ENCODE measurements at regions not wholly inside any gene's neighbourhood (a gene's known extent, or its start where the extent isn't known, plus 50 kb on each side); places are given as distances from the start of the nearest gene placed in this dataset.

DNA sequence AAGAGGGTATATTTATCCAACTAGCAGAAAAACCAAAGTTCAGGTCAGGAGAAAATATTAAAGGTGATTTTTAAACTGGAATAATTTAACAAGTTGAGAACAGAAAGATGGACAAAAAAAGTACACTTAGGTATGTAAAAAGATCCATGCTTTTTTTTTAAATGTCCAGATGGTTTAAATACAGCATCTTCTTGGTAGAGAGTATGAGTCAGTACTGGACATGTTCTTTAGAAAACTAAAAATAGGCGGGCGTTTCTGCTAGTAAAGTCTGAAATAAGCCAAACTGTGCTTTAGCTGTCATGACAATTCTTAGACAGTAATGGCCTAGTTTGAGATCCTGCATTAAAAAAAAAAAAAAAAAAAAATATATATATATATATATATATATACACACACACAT lies 255.9 kb upstream of the ST8SIA4 start:
- Mint-ChIP-seq H3K4me3 (no peak overlapping the region), H3K4me1 (no peaks in the 10 kb centered on the region), H3K36me3 (ENCODE audit: insufficient read depth in 1 of 3, low read depth in 3 of 3) (peaks cover 0 to 6% (median 2%) of the 10 kb centered on the region in 3 experiments; a peak in 5 of 7 replicates), H3K27ac (no peak overlapping the region), H3K9me3 (peaks cover 5 to 6% of the 10 kb centered on the region in 2 experiments; a peak in 3 of 5 replicates), H3K27me3 (ENCODE audit: low read depth) (no peaks in the 10 kb centered on the region)
- no peak overlapping the region for H2AFZ ChIP-seq (ENCODE audit: low read length)
- H3K23ac ChIP-seq (ENCODE audit: insufficient read length, low read depth, low read length), result no peak overlapping the region
- H2BK20ac ChIP-seq (ENCODE audit: low read depth, low read length, poor library complexity, severe bottlenecking), result no peak overlapping the region
- H2BK12ac ChIP-seq (ENCODE audit: insufficient read length, low read depth, low read length), result no peak overlapping the region
- no peak overlapping the region for H3K18ac ChIP-seq (ENCODE audit: insufficient read length, low read depth, low read length)
- H2BK120ac ChIP-seq (ENCODE audit: low read depth, low read length, poor library complexity, severe bottlenecking), result no peak overlapping the region
- no peak overlapping the region for H4K5ac ChIP-seq (ENCODE audit: insufficient read length, low read depth, low read length)
- H3K23me2 ChIP-seq (ENCODE audit: insufficient read length, low read depth, low read length, poor library complexity, severe bottlenecking), result no peaks in the 10 kb centered on the region
- no peaks in the 10 kb centered on the region for H4K20me1 ChIP-seq (ENCODE audit: control insufficient read depth, insufficient read depth, insufficient read length)
- no peak overlapping the region for H3K9ac ChIP-seq (ENCODE audit: extremely low read depth, insufficient read length, low read length)
- H3K4ac ChIP-seq (ENCODE audit: low read depth, low read length), result no peak overlapping the region
- no peak overlapping the region for H3K14ac ChIP-seq (ENCODE audit: insufficient read depth, low read length)
- no peaks in the 10 kb centered on the region for H3K79me2 ChIP-seq (ENCODE audit: insufficient read depth, low read length)
- no peaks in the 10 kb centered on the region for H3K79me1 ChIP-seq (ENCODE audit: insufficient read depth, low read depth, low read length, poor library complexity, severe bottlenecking)
- H2AK5ac ChIP-seq (ENCODE audit: insufficient read length, low read length), result no peak overlapping the region
- no peak overlapping the region for H4K91ac ChIP-seq (ENCODE audit: insufficient read length, low read depth, low read length)
- H3T11ph ChIP-seq (ENCODE audit: low read length), result no peak overlapping the region
- no CpG with 5 or more reads among the region's 2 CpGs for WGBS (ENCODE audit: extremely low coverage, insufficient read length, low lambda C conversion rate)
- no peaks in the 10 kb centered on the region for H3K9me3 ChIP-seq (ENCODE audit: control insufficient read depth, low read depth, low read length)
- H3K4me2 ChIP-seq (ENCODE audit: insufficient read depth, insufficient read length, low read length), result no peak overlapping the region
- no peak overlapping the region for H4K8ac ChIP-seq (replicated peaks; ENCODE audit: insufficient read length, low read depth, low read length)
- no peaks in the 10 kb centered on the region for H3K27me3 ChIP-seq (ENCODE audit: insufficient read depth, low read length)
- H2BK15ac ChIP-seq (ENCODE audit: low read depth, low read length), result no peak overlapping the region
- H3K27ac ChIP-seq (ENCODE audit: insufficient read length, low read depth, low read length), result no peak overlapping the region
- TF ChIP-seq, protein P1, sequence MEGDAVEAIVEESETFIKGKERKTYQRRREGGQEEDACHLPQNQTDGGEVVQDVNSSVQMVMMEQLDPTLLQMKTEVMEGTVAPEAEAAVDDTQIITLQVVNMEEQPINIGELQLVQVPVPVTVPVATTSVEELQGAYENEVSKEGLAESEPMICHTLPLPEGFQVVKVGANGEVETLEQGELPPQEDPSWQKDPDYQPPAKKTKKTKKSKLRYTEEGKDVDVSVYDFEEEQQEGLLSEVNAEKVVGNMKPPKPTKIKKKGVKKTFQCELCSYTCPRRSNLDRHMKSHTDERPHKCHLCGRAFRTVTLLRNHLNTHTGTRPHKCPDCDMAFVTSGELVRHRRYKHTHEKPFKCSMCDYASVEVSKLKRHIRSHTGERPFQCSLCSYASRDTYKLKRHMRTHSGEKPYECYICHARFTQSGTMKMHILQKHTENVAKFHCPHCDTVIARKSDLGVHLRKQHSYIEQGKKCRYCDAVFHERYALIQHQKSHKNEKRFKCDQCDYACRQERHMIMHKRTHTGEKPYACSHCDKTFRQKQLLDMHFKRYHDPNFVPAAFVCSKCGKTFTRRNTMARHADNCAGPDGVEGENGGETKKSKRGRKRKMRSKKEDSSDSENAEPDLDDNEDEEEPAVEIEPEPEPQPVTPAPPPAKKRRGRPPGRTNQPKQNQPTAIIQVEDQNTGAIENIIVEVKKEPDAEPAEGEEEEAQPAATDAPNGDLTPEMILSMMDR (conservative IDR thresholded peaks at IDR 0.05), result no peak
- no peak overlapping the region for H3K56ac ChIP-seq (ENCODE audit: insufficient read length, low read depth, low read length)
- H2BK5ac ChIP-seq (ENCODE audit: insufficient read length, low read length), result no peak overlapping the region
- DNase-seq, result no peak
- H3K4me1 ChIP-seq (ENCODE audit: insufficient read depth, low read length), result no peaks in the 10 kb centered on the region

All from H9 (cell line).